ENCODE measurements at regions not wholly inside any gene's neighbourhood (a gene's known extent, or its start where the extent isn't known, plus 50 kb on each side); places are given as distances from the start of the nearest gene placed in this dataset.

- TF ChIP-seq CTCF (IDR thresholded peaks at IDR 0.05), result no peak
- no peak for TF ChIP-seq EP300 (IDR thresholded peaks at IDR 0.05)
Observed at GRCh38 chr1:200257235-200257634, 152.6 kb downstream of the ZNF281 start.
